HG03196 (cell line): ENCODE measurements at regions not wholly inside any gene's neighbourhood (a gene's known extent, or its start where the extent isn't known, plus 50 kb on each side); places are given as distances from the start of the nearest gene placed in this dataset.
"Not testable (repeated sequence)": the region's sequence is repeated elsewhere in the genome, so short reads cannot be mapped to it uniquely, and the experiment has no call there.

ENCODE experiments used
- ATAC-seq: cut with Tn5 transposase; IDR thresholded peaks from one replicate; pipeline ENCODE4 v1.9.1; 2021; ENCODE audit not compliant: unreplicated experiment

DNA sequence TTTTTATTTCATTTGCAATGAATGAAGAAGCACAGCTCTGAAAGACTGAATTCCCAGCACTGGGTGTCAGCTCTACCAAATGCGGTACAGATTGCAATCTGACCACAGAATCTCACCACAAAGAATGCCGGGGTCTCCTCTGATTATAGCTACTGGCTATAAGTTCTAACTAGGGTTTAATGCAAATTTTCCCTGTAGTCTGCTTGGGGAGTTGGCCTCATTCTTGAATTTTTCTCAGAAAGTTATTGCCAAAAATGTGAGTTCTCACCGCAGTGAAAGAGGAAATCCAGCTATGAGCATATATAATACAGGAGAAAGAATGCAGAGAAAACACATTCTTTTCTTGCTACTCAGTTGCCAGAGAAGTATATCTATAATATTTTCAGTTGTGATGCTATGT is 1255.7 kb upstream of the LRRTM3 start:
- no peak for ATAC-seq

DNA sequence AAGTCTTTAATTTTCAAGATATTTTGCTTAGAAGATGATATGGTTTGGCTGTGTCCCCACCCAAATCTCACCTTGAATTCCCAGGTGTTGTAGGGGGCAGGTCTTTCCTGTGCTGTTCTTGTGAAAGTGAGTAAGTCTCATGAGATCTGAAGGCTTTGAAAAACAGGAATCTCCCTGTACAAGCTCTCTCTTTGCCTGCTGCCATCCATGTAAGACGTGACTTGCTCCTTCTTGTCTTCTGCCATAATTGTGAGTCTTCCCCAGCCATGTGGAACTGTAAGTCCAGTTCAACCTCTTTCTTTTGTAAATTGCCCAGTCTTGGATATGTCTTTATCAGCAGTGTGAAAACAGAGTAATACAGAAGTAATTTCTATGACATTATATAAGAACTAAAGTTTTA is 1255.2 kb upstream of the LRRTM3 start:
- not testable (repeated sequence) for ATAC-seq

DNA sequence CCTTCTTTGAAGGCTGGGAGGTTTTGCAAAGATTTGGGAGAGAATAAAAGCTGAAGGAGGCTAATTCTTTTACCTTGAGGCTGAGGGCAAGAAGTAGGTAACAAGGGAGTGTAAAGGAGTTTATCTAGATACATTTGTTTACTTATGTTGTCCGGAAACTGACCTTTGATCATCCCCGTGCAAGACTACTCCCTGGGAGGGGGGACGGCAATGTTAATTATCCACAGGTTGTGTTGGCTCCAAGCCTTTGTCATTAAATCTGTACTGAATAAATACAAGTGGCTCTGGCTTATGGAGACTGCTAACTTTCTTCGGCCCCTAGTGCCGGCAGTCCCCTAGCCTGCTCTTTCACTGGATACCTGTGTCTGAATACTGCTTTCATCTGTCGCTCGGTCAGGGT is 1250.6 kb upstream of the LRRTM3 start:
- ATAC-seq, result no peak

DNA sequence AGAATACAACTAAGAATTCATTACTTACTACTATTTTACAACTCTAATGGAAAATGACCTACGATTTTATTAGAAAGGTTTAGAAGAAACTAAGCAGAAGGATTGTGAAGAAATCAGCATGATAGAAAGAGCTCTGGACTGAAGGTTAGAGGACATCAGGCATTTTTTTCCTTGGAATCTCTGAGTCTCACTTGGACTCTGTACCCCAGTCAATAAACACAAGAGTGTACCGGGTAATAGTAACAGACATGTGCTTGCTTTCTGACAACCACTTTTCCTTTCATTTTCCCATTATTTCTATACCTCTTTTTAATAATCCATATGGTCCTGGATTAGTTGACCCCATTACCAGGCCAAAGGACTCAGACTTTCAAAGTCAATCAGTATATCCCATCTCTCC is 1240.9 kb upstream of the LRRTM3 start:
- no peak for ATAC-seq

DNA sequence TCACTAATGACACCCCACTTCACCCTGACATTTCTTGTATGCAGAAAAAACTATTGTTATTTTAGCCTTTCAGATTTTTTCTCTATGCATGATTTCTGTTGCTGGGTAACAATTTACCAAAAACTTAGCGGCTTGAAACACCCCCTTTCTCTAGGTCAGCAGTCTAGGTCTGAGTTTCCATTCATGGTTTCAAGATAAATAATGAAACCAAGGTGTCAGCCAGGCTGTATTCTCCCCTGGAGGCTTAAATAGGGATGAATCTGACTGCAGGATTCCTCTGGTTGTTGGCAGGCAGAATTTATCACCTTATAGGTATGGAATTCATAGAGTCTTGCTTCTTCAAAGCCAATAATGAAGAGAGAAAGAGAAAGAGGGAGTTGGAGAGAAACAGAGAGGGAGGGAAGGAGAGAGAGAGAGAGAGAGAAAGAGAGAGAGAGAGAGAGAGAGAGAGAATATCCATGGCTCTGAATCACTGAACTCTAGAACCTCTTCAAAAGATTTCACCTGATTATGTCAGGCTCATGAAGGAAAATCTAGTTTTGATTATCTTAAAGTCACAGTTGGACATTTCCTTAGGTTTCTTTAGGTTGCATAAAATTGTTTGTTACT is 1224.6 kb upstream of the LRRTM3 start:
- no peak for ATAC-seq

DNA sequence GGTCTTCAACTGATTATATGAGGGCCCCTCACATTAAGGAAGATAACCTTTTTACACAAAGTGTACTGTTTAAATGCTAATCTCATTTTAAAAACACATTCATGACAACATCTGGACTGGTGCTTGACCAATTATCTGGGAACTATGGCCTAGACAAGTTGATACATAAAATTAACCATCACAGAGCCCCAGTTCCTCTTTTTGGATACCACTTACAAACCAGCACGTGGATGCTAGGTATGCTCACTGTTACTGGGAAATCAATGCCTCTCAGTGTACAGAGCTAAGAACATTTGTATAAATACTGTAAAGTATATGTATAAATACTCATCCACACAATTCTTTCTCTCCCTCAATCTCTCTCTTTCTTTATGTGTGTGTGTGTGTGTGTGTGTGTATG is 1217.8 kb upstream of the LRRTM3 start:
- no peak for ATAC-seq

DNA sequence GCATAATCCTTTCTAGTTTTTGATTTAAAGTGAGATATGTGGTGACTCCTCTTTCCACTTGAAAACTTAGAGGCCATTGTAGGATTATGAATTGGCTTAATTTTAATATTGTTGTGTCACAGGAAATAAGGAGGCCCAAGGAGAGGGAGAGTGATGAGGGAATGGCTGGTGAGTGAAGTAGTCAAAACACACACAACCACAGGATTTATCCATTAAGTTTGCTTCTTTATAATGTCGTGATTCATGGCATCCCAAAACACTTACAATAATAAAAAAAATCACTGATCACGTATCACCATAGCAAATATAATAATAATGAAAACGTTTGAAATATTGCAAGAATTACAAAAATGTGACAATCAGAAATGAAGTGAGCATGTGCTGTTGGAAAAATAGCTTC is 1215.5 kb upstream of the LRRTM3 start:
- no peak for ATAC-seq

DNA sequence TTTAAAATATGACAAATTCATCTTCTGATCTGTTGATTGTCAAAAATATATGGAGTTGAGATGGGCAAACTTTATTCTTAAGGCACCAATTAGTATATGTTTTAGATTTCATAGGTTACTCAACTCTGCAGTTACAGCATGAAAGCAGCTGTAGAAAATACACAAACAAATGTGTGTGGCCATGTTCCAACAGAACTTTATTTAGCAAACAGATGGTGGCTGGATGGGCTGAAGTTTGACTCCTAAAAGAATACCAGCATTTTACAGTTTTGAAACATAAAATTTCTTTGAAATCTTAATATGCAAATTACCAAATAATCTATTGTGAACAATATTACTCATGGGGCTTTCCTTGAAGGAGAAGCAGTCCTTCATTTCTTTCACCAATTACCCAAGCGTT is 1206.0 kb upstream of the LRRTM3 start:
- no peak for ATAC-seq

DNA sequence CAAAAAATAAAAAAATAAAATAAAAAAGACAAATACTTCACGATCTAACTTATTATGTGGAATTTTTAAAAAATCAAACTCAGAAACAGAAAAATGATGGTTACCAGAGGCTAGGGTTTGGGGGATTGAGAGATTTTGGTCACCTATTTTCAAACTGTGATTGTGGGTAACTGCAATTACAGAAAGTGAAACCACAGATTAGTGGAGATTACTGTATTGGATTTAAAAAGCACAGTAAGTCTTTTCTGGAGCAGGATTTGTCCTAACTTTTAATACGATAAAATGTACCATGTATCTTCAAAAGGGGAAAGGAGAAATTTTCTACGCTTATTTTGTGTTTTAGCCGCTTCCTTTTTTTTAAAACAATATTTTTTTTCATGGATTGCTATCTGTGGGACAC is 1204.9 kb upstream of the LRRTM3 start:
- ATAC-seq, result no peak

DNA sequence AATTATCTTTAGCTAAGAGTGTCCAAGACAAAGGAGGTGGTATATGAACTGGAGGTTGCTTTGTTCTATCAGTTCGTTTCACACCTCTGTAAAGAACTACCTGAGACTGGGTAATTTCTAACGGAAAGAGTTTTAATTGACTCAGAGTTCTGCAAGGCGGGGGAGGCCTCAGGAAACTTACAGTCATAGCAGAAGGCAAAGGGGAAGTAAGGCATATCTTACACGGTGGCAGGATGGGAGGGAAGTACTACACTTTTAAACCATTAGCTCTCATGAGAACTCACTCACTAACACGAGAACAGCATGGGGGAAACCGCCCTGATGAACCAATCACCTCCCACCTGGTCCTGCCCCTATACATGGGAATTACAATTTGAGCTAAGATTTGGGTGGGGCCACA is 1202.3 kb upstream of the LRRTM3 start:
- no peak for ATAC-seq

DNA sequence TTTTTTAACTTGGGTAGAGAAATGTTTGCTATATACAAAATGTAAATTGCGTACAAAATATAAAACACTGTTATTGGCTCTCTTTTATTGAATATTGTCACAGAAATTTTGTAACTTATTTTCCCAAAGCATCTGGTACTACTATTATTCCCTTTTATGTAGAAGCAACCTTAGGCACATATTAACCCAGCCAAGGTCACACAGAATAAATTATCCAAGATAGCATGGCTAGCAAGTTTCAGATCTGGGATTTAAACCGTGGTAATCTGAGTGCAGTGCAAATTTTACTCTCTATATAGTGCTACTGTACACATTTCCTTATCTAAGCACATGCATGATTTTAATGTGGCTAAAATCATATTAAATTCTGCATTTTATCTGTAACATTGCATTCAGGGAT is 1190.5 kb upstream of the LRRTM3 start:
- no peak for ATAC-seq

DNA sequence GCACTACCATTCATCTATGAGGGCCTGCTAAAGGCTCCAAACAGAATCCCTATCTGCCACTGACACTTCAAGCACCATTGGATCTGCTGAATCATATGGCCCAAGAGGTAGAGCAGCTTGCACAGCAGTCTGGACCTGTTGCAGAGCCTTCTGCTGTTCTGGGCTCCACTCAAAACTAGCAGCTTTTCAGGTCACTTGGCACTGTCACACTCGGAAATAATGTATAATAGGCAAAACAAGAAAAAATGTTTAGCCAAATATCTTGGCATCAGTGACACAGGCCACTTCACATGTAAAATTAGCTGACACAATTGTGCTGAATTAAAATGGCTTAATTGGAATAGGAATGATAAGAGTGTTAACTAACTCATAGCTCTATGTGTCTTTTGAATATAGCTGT is 1182.9 kb upstream of the LRRTM3 start:
- ATAC-seq, result no peak

DNA sequence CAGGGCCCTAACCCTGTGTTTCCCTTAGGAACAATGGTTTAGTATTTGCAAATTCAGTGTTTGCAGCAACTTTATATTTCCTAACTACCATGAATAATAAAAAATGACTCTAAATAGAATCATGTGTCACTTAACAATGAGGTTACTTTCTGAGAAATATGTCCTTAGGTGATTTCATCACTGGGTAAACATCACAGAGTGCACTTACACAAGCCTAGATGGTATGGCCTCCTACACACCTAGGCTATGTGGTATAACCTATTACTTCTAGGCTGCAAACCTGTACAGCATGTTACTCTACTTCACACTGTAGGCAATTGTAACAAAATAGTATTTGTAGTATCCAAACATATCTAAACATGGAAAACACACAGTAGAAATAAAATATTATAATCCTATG is 1174.6 kb upstream of the LRRTM3 start:
- no peak for ATAC-seq

DNA sequence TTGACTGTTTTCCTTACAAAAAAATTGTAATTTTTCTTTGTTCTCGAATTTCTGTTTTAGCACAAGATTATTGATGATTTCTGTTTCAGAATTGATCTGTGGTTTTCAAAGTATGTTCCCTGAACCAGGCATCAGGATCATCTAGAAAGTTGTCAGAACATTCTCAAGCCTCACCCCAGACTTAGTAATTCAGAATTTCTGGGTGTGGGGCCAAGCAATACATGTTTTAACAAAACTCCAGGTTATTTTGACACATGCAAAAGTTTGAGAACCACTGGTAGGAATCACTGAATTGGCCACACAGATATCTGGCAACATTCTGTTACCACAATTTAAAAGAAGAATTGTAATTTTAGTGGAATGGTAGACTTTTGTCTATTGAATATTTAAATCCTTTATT is 1173.9 kb upstream of the LRRTM3 start:
- no peak for ATAC-seq

DNA sequence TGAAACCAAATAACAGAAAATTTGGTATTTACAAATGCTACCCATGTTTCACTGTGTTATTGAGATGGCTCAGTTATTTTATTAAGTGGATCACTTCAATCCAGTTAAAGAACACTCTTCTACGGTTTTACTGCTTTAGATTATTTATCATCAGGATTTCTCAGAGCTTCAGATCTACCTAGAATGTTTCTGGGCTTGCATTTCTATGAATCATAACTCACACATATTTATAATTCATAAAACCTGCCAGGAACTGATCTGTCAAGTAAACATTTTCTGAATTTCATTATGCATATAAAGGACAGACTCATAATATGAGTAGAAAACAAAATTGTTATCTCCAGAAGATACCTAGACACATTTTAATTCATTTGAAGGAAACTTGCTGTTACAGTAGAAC is 1172.3 kb upstream of the LRRTM3 start:
- no peak for ATAC-seq

DNA sequence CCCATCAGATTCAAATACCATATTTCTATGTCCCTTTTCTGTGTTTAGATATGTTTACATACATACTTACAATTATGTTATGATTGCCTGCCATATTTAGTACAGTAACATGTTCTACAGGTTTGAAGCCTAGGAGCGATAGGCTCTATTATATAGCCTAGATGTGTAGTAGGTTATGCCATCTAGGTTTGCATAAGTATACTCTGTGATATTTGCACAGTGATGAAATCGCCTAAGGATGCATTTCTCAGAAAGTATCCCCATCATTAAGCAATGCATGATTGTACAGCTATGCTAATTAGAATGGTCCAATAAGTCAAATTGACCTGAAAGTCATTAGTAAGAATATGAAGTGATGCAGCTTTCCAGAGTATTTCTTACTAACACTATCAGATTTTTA is 1171.7 kb upstream of the LRRTM3 start:
- no peak for ATAC-seq

DNA sequence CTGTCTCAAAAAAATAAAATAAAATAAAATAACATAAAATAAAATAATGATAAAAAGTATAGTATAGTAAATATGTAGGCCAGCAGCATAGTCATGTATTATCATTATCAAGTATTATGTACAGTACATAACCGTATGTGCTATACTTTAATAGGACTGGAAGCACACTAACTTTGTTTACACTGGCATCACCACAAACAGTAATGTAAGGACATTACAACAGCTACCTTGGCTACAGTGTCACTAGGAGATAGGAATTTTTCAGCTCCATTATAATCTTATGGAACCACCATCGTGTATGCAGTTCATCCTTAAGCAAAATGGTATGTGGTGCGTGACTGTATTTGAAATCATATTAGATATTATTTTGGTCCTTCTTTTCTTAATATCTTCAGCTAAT is 1163.5 kb upstream of the LRRTM3 start:
- no peak for ATAC-seq

DNA sequence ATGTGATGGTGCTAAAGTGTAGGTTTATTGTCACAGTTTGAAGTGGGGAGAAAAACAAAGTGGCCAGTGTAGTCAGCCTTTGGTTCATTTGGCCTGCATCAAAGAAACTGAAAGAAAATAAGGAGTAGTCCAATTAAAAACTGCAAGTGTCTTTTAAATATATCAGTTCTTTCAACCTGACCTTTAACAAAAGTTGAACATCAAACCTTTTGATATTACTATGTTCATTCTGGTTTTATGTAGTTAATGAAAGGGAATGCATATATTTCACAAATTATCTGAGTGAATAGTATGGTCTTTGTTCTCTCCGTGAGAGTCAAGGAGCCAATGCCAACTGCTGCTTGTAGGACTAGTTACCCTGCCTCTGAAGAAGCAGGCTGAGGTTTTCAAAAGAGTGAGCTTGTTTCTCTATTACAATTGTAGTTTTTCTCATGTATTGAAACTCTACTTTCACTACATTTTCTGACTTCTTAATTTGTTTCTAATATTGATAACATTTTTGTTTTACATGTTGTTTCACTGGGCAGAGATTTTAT is 1160.8 kb upstream of the LRRTM3 start:
- no peak for ATAC-seq

DNA sequence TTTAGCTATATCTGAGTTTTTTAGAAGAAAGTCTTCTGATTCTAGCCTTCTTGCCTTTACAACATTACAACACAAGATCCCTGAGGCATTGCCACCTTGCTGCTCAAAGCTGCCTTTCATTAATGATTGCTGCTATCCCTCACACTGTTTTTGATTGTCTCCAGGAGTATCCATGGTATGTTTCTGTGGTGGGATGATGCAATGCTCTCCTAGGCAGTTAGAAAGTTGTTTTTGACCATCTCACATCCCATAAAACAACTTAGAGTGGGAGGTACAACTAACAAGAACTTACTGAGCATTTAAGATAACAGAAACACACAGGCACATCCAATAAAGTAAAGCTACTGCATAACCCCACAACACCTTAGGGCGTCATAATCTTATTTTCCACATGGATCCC is 1156.0 kb upstream of the LRRTM3 start:
- no peak for ATAC-seq

DNA sequence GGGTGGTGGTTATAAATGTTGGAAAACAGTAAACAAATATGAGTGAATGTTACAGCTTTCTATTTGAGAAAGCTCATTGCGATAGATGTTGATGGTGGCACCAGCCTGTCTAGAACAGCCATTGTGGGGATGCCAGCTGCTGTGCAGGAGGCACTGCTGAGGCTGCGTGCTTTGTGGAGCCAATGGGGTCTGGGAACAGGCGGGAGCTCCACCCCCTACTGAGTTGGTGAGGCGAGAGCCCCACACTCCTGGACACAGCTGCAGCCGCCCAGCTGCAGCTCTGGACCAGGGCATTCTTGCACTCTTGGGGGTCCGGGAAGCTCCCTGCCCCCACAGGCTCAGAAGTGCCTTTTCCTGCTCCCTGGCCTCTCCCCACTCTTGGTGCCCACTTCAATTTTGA is 1147.1 kb upstream of the LRRTM3 start:
- ATAC-seq, result no peak

DNA sequence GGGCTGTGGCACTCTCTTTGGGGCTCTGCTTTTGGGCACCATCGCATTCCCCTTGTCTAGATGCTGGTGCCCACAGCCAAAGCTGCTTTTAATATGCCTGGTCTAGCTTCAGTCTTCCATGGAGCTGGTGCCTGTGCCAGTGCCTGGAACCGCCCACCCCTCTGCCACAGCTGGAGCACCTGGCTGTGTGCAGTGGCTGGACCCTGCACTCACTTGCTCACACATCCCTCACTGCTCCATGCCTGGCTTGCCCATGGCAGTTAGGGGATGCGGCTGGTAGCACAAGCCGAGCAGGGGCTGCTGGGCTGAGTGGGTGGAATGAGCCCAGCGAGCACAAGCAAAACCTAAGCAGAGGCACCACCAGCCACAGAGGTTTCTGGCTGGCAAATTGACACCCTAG is 1145.9 kb upstream of the LRRTM3 start:
- no peak for ATAC-seq

DNA sequence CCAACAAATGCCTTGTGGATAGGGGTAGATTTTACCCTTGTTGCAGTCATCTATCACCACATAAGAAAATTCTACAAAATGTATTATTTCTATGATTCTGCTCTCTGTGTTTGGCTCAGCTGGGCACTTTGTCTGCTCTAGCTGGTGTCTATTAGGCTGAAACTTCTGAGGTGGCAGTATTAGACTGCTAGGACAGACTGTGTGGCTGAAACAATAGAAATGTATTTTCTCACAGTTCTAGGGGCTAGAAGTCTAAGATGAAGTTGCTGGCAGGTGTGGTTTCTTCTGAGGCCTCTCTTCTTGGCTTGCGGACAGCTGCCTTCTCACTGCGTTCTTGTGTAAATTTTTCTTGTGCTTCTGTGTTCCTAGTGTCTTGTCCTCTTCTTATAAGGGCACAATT is 1139.6 kb upstream of the LRRTM3 start:
- no peak for ATAC-seq

DNA sequence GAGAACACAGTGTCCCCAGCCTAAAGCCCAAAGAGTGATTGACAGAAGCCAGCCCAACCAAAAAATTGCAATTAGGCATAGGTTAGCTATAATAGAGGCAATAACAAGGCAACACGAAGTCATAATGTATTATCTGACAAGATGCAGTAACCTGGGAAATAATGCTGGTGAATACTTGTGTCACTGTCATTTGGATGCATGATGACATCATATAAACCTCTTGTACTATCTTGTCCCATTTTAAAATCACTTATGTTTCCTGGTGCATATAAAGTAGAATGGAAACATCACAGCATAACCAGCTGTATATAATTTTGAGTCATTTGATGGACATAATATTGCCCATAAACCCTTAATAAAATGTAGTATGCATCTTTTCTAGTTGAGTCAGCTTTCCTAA is 1138.3 kb upstream of the LRRTM3 start:
- ATAC-seq, result no peak

DNA sequence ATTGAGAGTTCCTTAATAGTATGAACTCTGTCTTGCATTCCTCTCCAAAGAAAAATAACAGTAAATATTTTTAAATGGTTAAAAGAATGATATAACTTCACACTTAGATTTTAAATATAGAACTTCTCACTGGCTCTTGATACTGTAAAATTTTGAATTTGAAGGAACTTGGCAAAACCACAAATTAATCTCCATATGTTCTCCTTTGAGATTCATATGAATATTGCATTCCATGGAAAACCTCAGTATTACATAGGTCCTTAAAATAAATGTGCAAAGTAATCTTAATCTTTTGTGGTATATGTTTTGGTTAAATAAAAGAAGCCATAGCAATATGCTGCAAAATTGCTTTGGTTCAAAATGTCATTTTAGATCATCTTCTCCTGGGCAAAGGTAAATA is 1137.6 kb upstream of the LRRTM3 start:
- no peak for ATAC-seq
